HG02852 (cell line): ENCODE measurements at regions not wholly inside any gene's neighbourhood (a gene's known extent, or its start where the extent isn't known, plus 50 kb on each side); places are given as distances from the start of the nearest gene placed in this dataset.
"Not testable (repeated sequence)": the region's sequence is repeated elsewhere in the genome, so short reads cannot be mapped to it uniquely, and the experiment has no call there.

Experiments
- ATAC-seq: cut with Tn5 transposase; IDR thresholded peaks from one replicate; pipeline ENCODE4 v1.9.1; 2021; ENCODE audit warnings: mild to moderate bottlenecking, moderate library complexity; ENCODE audit not compliant: unreplicated experiment

DNA sequence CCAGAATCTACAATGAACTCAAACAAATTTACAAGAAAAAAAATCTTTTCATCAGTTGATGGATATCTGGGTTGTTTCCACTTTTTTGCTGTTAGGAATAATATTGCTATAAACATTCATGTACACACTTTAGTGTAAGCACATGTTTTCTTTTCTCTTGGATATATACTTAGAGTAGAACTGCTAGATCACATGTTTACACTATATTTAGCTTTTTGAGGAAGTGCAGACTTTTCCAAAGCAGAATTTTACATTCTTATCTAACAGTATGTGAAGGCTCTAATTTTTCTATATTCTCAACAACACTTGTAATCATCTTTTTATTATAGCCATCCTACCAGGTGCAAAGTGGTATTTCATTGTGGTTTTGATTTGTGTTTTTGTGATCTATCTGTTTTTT is 103.6 kb upstream of the RMP24 start:
- ATAC-seq: no peak

DNA sequence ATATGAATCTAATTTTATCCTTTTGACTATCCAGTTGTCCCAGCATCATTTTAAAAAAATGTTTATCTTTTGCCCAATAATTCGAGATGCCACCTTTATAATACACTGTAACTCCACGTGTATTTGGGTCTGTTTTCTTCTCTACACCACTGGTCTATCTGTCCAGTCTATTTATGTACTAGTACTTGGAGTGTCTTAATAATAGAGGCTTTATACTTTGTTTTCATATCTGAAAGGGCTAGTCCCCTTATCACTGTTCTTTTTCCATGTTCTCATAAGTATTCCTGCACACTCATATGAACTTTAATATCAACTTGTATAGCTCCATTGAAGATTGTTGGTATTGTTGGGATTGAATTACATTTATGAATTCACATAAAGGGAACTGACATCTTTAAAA is 101.1 kb upstream of the RMP24 start:
- no peak for ATAC-seq

DNA sequence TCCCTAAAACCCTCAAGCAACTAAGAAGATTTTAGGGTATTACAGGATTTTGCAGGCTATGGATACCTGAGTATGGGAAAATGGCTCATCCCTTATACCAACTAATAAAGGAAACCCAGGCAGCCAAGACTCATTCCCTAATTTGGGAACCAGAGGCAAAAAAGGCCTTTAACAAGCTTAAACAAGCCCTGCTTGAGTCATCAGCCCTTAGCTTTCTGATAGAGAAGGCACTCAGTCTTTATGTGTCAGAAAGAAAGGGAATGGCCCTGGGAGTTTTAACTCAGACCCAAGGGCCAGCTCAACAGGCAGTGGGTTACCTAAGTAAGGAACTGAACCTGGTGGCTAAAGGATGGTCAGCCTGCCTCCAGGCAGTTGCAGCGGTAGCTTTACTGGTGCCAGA is 96.9 kb upstream of the RMP24 start:
- no peak for ATAC-seq

DNA sequence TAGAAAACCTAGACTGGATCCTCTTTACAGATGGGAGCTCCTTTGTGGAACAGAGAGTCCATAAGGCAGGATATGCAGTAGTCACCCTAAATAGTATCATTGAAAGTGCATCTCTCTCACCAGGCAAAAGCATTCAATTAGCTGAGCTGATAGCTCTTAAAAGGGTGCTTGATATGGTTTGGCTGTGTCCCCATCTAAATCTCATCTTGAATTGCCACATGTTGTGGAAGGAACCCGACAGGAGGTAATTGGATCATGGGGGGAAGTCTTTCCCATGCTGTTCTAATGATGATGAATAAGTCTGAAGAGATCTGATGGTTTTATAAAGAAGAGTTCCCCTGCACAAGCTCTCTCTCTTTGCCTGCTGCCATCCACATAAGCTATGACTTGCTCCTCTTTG is 96.2 kb upstream of the RMP24 start:
- no peak for ATAC-seq

GRCh38 chr18:35880788-35881455 is 91.6 kb upstream of the RMP24 start:
- ATAC-seq: no peak

GRCh38 chr18:35888329-35888728 is 84.2 kb upstream of the RMP24 start:
- no peak for ATAC-seq

DNA sequence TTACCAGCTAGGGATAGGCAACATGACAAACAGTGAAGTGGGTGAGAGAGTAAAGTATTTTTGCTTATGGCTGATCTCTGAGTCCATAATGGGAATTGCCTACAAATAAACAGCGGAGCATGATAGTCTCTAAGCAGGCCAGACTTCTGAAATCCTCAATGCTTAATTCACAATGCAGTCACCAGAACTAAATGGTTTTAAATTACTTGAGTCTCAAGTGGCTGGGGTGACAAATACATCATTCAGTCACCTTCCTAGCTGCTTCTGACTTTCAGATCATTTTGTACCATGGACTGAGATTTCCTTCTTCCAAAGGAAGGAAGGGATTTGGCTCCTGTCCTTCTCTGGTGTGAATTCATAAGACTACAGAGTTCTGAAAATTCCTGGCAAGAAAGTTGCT is 82.8 kb upstream of the RMP24 start:
- ATAC-seq: no peak

DNA sequence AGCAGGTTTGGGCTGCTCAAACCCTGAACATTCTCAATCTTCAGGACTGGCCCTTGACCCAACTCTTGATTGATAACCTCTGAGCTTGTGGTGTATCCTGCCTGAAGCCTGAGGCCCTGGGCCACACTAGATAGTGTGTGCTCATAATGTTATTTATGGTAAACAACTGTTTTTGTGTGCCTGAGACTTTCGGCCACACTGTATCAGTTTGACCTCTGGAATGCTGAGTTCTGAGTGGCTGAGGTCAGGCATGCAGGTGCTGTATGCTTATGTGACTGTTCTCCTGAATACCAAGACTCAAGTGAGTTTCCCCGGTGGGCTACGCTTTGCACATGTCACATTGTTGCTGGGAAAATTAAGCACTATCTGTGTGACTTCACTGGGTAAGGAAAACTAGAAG is 82.2 kb upstream of the RMP24 start:
- no peak for ATAC-seq

GRCh38 chr18:35892118-35892517 is 80.4 kb upstream of the RMP24 start:
- no peak for ATAC-seq

DNA sequence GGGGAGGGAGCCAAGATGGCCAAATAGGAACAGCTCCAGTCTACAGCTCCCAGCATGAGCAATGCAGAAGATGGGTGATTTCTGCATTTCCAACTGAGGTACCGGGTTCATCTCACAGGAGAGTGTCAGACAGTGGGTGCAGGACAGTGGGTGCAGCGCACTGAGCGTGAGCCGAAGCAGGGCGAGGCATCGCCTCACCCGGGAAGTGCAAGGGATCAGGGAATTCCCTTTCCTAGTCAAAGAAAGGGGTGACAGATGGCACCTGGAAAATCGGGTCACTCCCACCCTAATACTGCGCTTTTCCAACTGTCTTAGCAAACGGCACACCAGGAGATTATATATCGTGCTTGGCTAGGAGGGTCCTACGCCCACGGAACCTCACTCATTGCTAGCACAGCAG is 75.0 kb upstream of the RMP24 start:
- not testable (repeated sequence) for ATAC-seq

DNA sequence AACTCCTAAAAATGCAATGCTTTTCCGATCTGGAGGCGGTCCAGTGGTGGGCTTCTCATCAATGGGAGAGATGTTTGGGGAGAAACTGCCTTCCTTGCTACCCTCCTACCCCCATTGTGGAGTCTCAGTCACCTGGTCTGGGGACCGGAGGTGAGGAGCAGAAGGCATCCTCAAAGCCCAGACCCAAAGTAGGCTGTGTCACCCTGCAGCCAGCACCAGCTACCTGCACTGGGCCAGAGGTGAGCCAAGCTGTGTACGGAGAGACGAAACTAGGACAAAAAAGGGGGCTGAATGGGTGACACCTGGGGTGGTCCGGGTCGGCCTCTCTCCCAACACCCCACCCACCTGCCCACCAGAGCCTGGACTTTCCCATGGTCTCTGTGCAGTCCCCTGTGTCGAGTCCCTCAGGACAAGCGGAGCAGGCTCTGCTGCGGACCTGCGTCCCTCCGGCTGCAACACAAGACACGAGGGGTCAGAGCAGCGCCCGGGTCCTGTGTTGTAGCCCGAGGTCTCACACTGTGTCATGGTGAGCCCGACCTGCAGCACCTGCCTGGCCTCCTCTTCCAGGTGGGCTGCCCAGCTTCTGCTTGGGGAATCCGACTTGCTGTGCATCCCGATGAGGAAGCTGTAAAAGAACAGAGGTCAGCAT is 68.0 kb upstream of the RMP24 start:
- ATAC-seq: no peak

DNA sequence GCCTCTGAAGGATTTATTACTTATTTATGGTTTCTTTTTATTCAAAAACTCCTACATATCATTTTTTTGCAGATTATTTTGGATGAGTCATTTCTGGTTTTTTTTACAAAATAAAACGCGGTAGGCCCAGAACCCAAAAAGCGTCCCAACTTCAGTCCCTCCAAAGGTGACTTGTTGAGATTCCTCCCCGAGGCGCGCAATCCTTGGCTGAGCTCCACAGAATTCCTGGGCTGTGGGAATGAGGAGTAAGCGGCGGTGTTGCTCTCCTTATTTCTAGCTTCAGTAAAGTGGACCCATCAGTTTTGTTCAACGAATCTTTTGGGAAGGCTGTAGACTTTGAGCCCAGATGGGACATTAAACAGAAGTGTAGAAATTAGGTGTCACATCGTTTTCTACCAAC is 67.0 kb upstream of the RMP24 start:
- no peak for ATAC-seq

DNA sequence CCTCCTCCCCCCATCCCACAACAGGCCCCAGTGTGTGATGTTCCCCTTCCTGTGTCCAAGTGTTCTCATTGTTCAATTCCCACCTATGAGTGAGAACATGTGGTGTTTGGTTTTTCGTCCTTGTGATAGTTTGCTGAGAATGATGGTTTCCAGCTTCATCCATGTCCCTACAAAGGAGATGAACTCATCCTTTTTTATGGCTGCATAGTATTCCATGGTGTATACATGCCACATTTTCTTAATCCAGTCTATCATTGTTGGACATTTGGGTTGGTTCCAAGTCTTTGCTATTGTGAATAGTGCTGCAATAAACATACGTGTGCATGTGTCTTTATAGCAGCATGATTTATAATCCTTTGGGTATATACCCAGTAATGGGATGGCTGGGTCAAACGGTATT is 66.2 kb upstream of the RMP24 start:
- not testable (repeated sequence) for ATAC-seq

- no peak for ATAC-seq
Observed at GRCh38 chr18:35910327-35910726, 62.2 kb upstream of the RMP24 start.

DNA sequence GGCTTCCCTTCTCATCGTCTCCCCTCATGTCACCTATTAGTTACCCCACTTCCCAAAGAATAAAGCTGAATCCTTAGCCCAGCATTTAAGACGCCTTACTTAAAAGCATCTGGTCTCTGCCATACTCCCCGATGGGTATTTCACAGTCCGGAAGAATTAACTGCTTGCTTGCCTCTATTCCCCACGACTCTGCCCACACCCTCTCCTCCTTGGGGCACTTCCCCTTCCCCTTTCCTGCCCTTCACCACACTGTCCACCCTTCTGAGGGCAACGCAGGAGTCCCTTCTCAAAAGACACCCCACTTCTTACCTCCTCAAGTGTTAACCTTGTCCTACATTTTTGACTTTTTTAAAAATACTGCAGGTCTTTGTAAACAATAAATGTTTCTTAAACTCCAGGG is 60.1 kb upstream of the RMP24 start:
- no peak for ATAC-seq

GRCh38 chr18:35915056-35915455 is 57.4 kb upstream of the RMP24 start:
- ATAC-seq: no peak

DNA sequence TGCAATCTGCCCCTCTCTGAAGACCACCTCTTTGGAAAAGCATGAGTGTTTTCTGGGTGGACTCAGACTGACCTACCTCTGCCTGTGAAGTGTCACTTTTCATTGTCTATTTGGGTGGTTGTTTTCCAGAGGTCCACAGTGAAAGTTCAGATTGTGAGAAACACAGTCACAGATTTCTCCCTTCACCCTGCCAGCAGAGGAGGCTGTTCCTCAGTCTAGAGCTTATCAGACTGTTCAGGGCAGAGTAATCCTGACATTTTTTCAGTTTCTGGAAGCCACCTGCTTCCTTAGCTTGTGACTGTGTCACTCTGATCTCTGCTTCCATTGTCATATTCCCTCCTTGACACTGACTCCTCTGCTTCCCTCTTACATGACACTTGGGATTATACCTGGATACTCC is 55.4 kb upstream of the RMP24 start:
- no peak for ATAC-seq

DNA sequence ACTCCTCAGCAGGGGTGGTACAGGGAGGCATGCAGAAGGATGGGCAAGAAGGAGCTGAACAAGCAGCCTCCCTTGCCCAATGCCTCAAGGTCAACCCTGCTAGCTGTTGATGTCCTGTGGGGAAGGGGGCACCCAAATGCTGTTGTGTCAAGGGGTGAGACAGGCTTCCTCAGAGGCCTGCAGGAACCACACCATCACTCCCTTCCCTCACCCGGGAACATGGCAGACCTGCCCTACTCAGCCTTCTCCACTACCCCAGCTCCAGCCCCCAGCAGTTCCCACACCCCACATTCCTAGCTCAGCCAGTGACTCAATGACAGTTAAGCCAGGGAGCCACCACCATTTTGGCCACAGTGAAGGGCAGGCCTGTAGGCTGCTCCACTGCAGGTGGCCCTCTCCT is 53.9 kb upstream of the RMP24 start:
- ATAC-seq: no peak

DNA sequence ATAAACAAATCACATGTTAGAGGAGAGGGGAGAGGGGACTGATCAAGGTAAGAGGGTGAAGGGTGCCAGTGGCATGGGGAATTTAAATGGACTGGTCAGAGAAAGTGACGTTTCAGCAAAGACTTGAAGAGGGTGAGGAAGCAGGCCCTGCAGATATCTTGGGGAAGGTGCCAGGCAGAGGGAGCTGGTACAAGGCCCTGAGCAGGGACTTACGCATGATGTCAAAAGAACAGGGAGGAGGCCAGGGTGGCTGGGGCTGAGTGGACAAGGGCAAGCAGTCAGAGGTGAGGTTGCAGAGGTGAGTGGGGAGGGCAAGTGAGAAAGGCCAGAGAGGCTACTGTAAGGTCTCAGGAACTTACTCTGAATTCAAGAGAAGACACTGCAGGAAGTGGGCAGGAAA is 53.3 kb upstream of the RMP24 start:
- ATAC-seq: no peak

- no peak for ATAC-seq
Observed at GRCh38 chr18:35920623-35921022, 51.9 kb upstream of the RMP24 start.
